HEK293T (cell line): ENCODE measurements at regions not wholly inside any gene's neighbourhood (a gene's known extent, or its start where the extent isn't known, plus 50 kb on each side); places are given as distances from the start of the nearest gene placed in this dataset.

Experiments used
- ARNT ChIP-seq: fragments of 450-650 bp; IDR thresholded peaks from 2 replicates; pipeline ENCODE4 v1.6.1; 2017; ENCODE audit warnings: mild to moderate bottlenecking
- BHLHE40 ChIP-seq: fragments of 450-650 bp; IDR thresholded peaks from 2 replicates; pipeline ENCODE4 v1.6.1; 2016; ENCODE audit warnings: mild to moderate bottlenecking, moderate library complexity, borderline replicate concordance
- CTBP1 ChIP-seq: fragments of 450-650 bp; IDR thresholded peaks from 2 replicates; pipeline ENCODE4 v1.6.1; 2016; ENCODE audit warnings: borderline replicate concordance
- FOXA1 ChIP-seq: fragments of 450-650 bp; IDR thresholded peaks from 2 replicates; pipeline ENCODE4 v1.6.1; 2016; ENCODE audit warnings: mild to moderate bottlenecking
- FOXK2 ChIP-seq: fragments of 450-650 bp; IDR thresholded peaks from 2 replicates; pipeline ENCODE4 v1.6.1; 2016; ENCODE audit warnings: mild to moderate bottlenecking
- FOXM1 ChIP-seq: fragments of 450-650 bp; IDR thresholded peaks from 2 replicates; pipeline ENCODE4 v1.6.1; 2017; ENCODE audit warnings: mild to moderate bottlenecking, borderline replicate concordance
- HDGF ChIP-seq: fragments of 450-650 bp; IDR thresholded peaks from 2 replicates; pipeline ENCODE4 v1.6.1; 2017; ENCODE audit warnings: antibody characterized with exemption, borderline replicate concordance
- L3MBTL2 ChIP-seq: fragments of 450-650 bp; conservative IDR thresholded peaks from 2 replicates; pipeline ENCODE4 v1.6.1; 2016; ENCODE audit warnings: mild to moderate bottlenecking
- LEF1 ChIP-seq: fragments of 450-650 bp; IDR thresholded peaks from 2 replicates; pipeline ENCODE4 v1.6.1; 2017; ENCODE audit warnings: mild to moderate bottlenecking, borderline replicate concordance
- NFRKB ChIP-seq: fragments of 450-650 bp; IDR thresholded peaks from 2 replicates; pipeline ENCODE4 v1.6.1; 2016; ENCODE audit warnings: mild to moderate bottlenecking, moderate library complexity
- SP1 ChIP-seq: fragments of 450-650 bp; IDR thresholded peaks from 2 replicates; pipeline ENCODE4 v1.6.1; 2017
- SUZ12 ChIP-seq: fragments of 450-650 bp; IDR thresholded peaks from 2 replicates; pipeline ENCODE4 v1.6.1; 2016; ENCODE audit warnings: mild to moderate bottlenecking
- TARDBP ChIP-seq: fragments of 450-650 bp; IDR thresholded peaks from 2 replicates; pipeline ENCODE4 v1.6.1; 2016
- ZNF384 ChIP-seq: fragments of 450-650 bp; IDR thresholded peaks from 2 replicates; pipeline ENCODE4 v1.6.1; 2016

DNA sequence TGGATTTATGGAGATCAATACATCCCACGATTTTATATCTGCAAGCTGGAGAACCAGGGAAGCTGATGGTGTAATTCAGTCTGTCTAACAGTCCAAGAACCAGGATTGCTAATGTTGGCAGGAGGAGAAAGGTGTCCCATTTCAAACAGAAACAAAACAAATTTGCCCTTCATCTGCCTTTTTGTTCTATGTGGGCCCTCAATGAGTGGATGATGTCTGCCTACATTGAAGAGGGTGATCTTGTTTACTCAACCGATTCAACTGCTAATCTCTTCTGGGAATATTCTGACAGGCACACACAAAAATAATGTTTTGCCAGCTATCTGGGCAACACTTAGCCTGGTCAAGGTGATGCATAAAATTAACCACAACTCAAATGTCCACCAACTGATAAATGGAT, 65.1 kb upstream of the IL33 start:
- TF ChIP-seq FOXK2, result no peak
- no peak for TF ChIP-seq SP1
- TF ChIP-seq NFRKB, result no peak
- TF ChIP-seq L3MBTL2, result no peak
- no peak for TF ChIP-seq FOXA1
- TF ChIP-seq ZNF384, result no peak
- no peak for TF ChIP-seq BHLHE40
- no peak for TF ChIP-seq ARNT
- TF ChIP-seq CTBP1, result no peak
- TF ChIP-seq FOXM1, result no peak
- TF ChIP-seq HDGF, result no peak
- no peak for TF ChIP-seq LEF1
- TF ChIP-seq TARDBP, result no peak
- TF ChIP-seq SUZ12, result no peak
